ENCODE measurements at regions not wholly inside any gene's neighbourhood (a gene's known extent, or its start where the extent isn't known, plus 50 kb on each side); places are given as distances from the start of the nearest gene placed in this dataset.

GRCh38 chr5:6162175-6162574 lies 216.2 kb downstream of the MED10 start:
- Mint-ChIP-seq H3K27me3 (peaks cover 9% of the 10 kb centered on the region), H3K36me3 (ENCODE audit: low read depth) (no peaks in the 10 kb centered on the region), H3K27ac (no peak overlapping the region), H3K4me3 (no peak overlapping the region), H3K9me3 (no peaks in the 10 kb centered on the region), H3K4me1 (no peaks in the 10 kb centered on the region)
- no peak for TF ChIP-seq CTCF (IDR thresholded peaks at IDR 0.05)
- POLR2A ChIA-PET = no interaction called here
- CTCF ChIA-PET = no interaction called here
- ATAC-seq (ENCODE audit: low read depth) = no peak
- intact Hi-C loops (cut with micrococcal nuclease) = no loop called here
- no peak for DNase-seq

- TF ChIP-seq CTCF (IDR thresholded peaks at IDR 0.05) = no peak
- peaks cover 9% of the 10 kb centered on the region for H3K27me3 Mint-ChIP-seq
- intact Hi-C loops (cut with micrococcal nuclease) = no loop called here
These were observed 217.1 kb downstream of the MED10 start for GRCh38 chr5:6161257-6161656.

GRCh38 chr5:6159832-6160430 lies 218.4 kb downstream of the MED10 start:
- ChIA-PET CTCF (no interaction called here), POLR2A (no interaction called here)
- Mint-ChIP-seq H3K4me1 (no peaks in the 10 kb centered on the region), H3K27ac (no peak overlapping the region), H3K4me3 (no peak overlapping the region), H3K36me3 (ENCODE audit: low read depth) (no peaks in the 10 kb centered on the region), H3K27me3 (peaks cover 9% of the 10 kb centered on the region), H3K9me3 (no peaks in the 10 kb centered on the region)
- no peak for DNase-seq
- intact Hi-C loops (cut with micrococcal nuclease) = no loop called here
- no peak for ATAC-seq (ENCODE audit: low read depth)
- TF ChIP-seq CTCF (IDR thresholded peaks at IDR 0.05) = no peak

More at GRCh38 chr5:6161257-6161656, 217.1 kb downstream of the MED10 start:
- ChIA-PET POLR2A (no interaction called here), CTCF (no interaction called here)
- no peaks in the 10 kb centered on the region for H3K4me1 Mint-ChIP-seq
- H3K9me3 Mint-ChIP-seq = no peaks in the 10 kb centered on the region
- H3K27ac Mint-ChIP-seq = no peak overlapping the region
- no peak overlapping the region for H3K4me3 Mint-ChIP-seq
- ATAC-seq (ENCODE audit: low read depth) (no peak), DNase-seq (no peak)
- H3K36me3 Mint-ChIP-seq (ENCODE audit: low read depth) = no peaks in the 10 kb centered on the region

- TF ChIP-seq CTCF (IDR thresholded peaks at IDR 0.05) = no peak
- H3K4me1 Mint-ChIP-seq = no peaks in the 10 kb centered on the region
- no peaks in the 10 kb centered on the region for H3K9me3 Mint-ChIP-seq
- ATAC-seq (ENCODE audit: low read depth) (no peak), DNase-seq (no peak)
- POLR2A ChIA-PET = no interaction called here
- CTCF ChIA-PET = no interaction called here
- peaks cover 7% of the 10 kb centered on the region for H3K27me3 Mint-ChIP-seq
- no peak overlapping the region for H3K27ac Mint-ChIP-seq
- intact Hi-C loops (cut with micrococcal nuclease) = no loop called here
- no peaks in the 10 kb centered on the region for H3K36me3 Mint-ChIP-seq (ENCODE audit: low read depth)
- H3K4me3 Mint-ChIP-seq = no peak overlapping the region
These were observed 219.1 kb downstream of the MED10 start for GRCh38 chr5:6158974-6159831.

- TF ChIP-seq CTCF (IDR thresholded peaks at IDR 0.05) = no peak
- ATAC-seq (ENCODE audit: low read depth) (no peak), DNase-seq (no peak)
- no peaks in the 10 kb centered on the region for H3K36me3 Mint-ChIP-seq (ENCODE audit: low read depth)
- no peak overlapping the region for H3K27ac Mint-ChIP-seq
- H3K4me3 Mint-ChIP-seq = no peak overlapping the region
- no peaks in the 10 kb centered on the region for H3K4me1 Mint-ChIP-seq
- CTCF ChIA-PET = no interaction called here
- intact Hi-C loops (cut with micrococcal nuclease) = no loop called here
- POLR2A ChIA-PET = no interaction called here
- H3K9me3 Mint-ChIP-seq = no peaks in the 10 kb centered on the region
- H3K27me3 Mint-ChIP-seq = peaks cover 2% of the 10 kb centered on the region
These were observed 224.1 kb downstream of the MED10 start for GRCh38 chr5:6154216-6154615.
